ENCODE measurements at regions not wholly inside any gene's neighbourhood (a gene's known extent, or its start where the extent isn't known, plus 50 kb on each side); places are given as distances from the start of the nearest gene placed in this dataset.

- CTCF ChIA-PET = no interaction called here
Measured at GRCh38 chrX:116236666-116237065, 66.1 kb downstream of the AGTR2 start.

GRCh38 chrX:116238093-116238492 lies 67.5 kb downstream of the AGTR2 start:
- Histone ChIP-seq H3K9me3 (ENCODE audit: control insufficient read depth, insufficient read depth, low read depth, low read length) (peaks cover 2% of the 10 kb centered on the region), H3K4me3 (ENCODE audit: low read depth, low read length) (no peak overlapping the region), H3K4me1 (ENCODE audit: control insufficient read depth, insufficient read depth, low read length) (no peaks in the 10 kb centered on the region), H3K27ac (ENCODE audit: extremely low read depth, low read depth, low read length) (no peak overlapping the region), H3K36me3 (ENCODE audit: control insufficient read depth in 2 of 2, insufficient read depth in 1 of 2, low read length in 2 of 2) (no peaks in the 10 kb centered on the region)
- ChIA-PET CTCF (no interaction called here), POLR2A (no interaction called here)
- TF ChIP-seq ZNF621 (tag by site-specific recombination; IDR thresholded peaks at IDR 0.05) (no peak), GLI2 (tag by site-specific recombination; IDR thresholded peaks at IDR 0.05; ENCODE audit: borderline replicate concordance, low read depth) (no peak), ZBTB10 (tag by site-specific recombination; IDR thresholded peaks at IDR 0.05) (no peak), ZNF23 (tag by site-specific recombination; IDR thresholded peaks at IDR 0.05; ENCODE audit: borderline replicate concordance) (no peak), ZNF548 (tag by site-specific recombination; IDR thresholded peaks at IDR 0.05) (no peak), ZNF521 (tag by site-specific recombination; IDR thresholded peaks at IDR 0.05) (no peak), ZNF140 (tag by site-specific recombination; IDR thresholded peaks at IDR 0.05) (no peak), ZNF664 (tag by site-specific recombination; IDR thresholded peaks at IDR 0.05) (no peak), ZNF266 (tag by site-specific recombination; IDR thresholded peaks at IDR 0.05; ENCODE audit: low read depth) (no peak), ZNF600 (tag by site-specific recombination; IDR thresholded peaks at IDR 0.05) (no peak)
- TF ChIP-seq, protein P1, sequence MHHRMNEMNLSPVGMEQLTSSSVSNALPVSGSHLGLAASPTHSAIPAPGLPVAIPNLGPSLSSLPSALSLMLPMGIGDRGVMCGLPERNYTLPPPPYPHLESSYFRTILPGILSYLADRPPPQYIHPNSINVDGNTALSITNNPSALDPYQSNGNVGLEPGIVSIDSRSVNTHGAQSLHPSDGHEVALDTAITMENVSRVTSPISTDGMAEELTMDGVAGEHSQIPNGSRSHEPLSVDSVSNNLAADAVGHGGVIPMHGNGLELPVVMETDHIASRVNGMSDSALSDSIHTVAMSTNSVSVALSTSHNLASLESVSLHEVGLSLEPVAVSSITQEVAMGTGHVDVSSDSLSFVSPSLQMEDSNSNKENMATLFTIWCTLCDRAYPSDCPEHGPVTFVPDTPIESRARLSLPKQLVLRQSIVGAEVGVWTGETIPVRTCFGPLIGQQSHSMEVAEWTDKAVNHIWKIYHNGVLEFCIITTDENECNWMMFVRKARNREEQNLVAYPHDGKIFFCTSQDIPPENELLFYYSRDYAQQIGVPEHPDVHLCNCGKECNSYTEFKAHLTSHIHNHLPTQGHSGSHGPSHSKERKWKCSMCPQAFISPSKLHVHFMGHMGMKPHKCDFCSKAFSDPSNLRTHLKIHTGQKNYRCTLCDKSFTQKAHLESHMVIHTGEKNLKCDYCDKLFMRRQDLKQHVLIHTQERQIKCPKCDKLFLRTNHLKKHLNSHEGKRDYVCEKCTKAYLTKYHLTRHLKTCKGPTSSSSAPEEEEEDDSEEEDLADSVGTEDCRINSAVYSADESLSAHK (tag by site-specific recombination; IDR thresholded peaks at IDR 0.05) = no peak
- TF ChIP-seq, protein P2, sequence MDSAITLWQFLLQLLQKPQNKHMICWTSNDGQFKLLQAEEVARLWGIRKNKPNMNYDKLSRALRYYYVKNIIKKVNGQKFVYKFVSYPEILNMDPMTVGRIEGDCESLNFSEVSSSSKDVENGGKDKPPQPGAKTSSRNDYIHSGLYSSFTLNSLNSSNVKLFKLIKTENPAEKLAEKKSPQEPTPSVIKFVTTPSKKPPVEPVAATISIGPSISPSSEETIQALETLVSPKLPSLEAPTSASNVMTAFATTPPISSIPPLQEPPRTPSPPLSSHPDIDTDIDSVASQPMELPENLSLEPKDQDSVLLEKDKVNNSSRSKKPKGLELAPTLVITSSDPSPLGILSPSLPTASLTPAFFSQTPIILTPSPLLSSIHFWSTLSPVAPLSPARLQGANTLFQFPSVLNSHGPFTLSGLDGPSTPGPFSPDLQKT (IDR thresholded peaks at IDR 0.05; ENCODE audit: borderline replicate concordance, low read depth, low read length) = no peak
- TF ChIP-seq, protein P3, sequence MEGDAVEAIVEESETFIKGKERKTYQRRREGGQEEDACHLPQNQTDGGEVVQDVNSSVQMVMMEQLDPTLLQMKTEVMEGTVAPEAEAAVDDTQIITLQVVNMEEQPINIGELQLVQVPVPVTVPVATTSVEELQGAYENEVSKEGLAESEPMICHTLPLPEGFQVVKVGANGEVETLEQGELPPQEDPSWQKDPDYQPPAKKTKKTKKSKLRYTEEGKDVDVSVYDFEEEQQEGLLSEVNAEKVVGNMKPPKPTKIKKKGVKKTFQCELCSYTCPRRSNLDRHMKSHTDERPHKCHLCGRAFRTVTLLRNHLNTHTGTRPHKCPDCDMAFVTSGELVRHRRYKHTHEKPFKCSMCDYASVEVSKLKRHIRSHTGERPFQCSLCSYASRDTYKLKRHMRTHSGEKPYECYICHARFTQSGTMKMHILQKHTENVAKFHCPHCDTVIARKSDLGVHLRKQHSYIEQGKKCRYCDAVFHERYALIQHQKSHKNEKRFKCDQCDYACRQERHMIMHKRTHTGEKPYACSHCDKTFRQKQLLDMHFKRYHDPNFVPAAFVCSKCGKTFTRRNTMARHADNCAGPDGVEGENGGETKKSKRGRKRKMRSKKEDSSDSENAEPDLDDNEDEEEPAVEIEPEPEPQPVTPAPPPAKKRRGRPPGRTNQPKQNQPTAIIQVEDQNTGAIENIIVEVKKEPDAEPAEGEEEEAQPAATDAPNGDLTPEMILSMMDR (tag by site-specific recombination; IDR thresholded peaks at IDR 0.05) = no peak

More at GRCh38 chrX:116236666-116237065, 66.1 kb downstream of the AGTR2 start:
- H3K36me3 ChIP-seq (ENCODE audit: control insufficient read depth in 2 of 2, insufficient read depth in 1 of 2, low read length in 2 of 2) = no peaks in the 10 kb centered on the region
- POLR2A ChIA-PET = no interaction called here
- no peak for TF ChIP-seq ZNF580 (tag by site-specific recombination; IDR thresholded peaks at IDR 0.05)
- TF ChIP-seq, protein P4, sequence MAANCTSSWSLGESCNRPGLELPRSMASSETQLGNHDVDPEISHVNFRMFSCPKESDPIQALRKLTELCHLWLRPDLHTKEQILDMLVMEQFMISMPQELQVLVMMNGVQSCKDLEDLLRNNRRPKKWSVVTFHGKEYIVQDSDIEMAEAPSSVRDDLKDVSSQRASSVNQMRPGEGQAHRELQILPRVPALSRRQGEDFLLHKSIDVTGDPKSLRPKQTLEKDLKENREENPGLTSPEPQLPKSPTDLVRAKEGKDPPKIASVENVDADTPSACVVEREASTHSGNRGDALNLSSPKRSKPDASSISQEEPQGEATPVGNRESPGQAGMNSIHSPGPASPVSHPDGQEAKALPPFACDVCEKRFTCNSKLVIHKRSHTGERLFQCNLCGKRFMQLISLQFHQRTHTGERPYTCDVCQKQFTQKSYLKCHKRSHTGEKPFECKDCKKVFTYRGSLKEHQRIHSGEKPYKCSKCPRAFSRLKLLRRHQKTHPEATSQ (tag by site-specific recombination; IDR thresholded peaks at IDR 0.05) = no peak
- TF ChIP-seq HOXA7 (CRISPR knock-in tag; IDR thresholded peaks at IDR 0.05; ENCODE audit: borderline replicate concordance) = no peak
- TF ChIP-seq ZNF175 (tag by site-specific recombination; IDR thresholded peaks at IDR 0.05) = no peak
- no peak for TF ChIP-seq ZNF785 (tag by site-specific recombination; IDR thresholded peaks at IDR 0.05)
- TF ChIP-seq TCF7L2 (IDR thresholded peaks at IDR 0.05; ENCODE audit: borderline replicate concordance, low read depth, low read length) = no peak
- TF ChIP-seq ZNF174 (tag by site-specific recombination; IDR thresholded peaks at IDR 0.05) = no peak
- no peak for TF ChIP-seq HOXD13 (CRISPR knock-in tag; IDR thresholded peaks at IDR 0.05; ENCODE audit: borderline replicate concordance)
- TF ChIP-seq ZNF16 (tag by site-specific recombination; IDR thresholded peaks at IDR 0.05; ENCODE audit: low read depth) = no peak
- no peak for TF ChIP-seq ZNF621 (tag by site-specific recombination; IDR thresholded peaks at IDR 0.05)
- TF ChIP-seq, protein P5, sequence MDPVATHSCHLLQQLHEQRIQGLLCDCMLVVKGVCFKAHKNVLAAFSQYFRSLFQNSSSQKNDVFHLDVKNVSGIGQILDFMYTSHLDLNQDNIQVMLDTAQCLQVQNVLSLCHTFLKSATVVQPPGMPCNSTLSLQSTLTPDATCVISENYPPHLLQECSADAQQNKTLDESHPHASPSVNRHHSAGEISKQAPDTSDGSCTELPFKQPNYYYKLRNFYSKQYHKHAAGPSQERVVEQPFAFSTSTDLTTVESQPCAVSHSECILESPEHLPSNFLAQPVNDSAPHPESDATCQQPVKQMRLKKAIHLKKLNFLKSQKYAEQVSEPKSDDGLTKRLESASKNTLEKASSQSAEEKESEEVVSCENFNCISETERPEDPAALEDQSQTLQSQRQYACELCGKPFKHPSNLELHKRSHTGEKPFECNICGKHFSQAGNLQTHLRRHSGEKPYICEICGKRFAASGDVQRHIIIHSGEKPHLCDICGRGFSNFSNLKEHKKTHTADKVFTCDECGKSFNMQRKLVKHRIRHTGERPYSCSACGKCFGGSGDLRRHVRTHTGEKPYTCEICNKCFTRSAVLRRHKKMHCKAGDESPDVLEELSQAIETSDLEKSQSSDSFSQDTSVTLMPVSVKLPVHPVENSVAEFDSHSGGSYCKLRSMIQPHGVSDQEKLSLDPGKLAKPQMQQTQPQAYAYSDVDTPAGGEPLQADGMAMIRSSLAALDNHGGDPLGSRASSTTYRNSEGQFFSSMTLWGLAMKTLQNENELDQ (tag by site-specific recombination; IDR thresholded peaks at IDR 0.05; ENCODE audit: low read depth) = no peak
- TF ChIP-seq ZNF843 (tag by site-specific recombination; IDR thresholded peaks at IDR 0.05) = no peak
- TF ChIP-seq ZNF670 (tag by site-specific recombination; IDR thresholded peaks at IDR 0.05; ENCODE audit: low read depth) = no peak
- H3K4me3 ChIP-seq (ENCODE audit: low read depth, low read length) = no peak overlapping the region
- no peak overlapping the region for H3K27ac ChIP-seq (ENCODE audit: extremely low read depth, low read depth, low read length)
- H3K4me1 ChIP-seq (ENCODE audit: control insufficient read depth, insufficient read depth, low read length) = no peaks in the 10 kb centered on the region
- peaks cover 2% of the 10 kb centered on the region for H3K9me3 ChIP-seq (ENCODE audit: control insufficient read depth, insufficient read depth, low read depth, low read length)
